H1 (cell line): ENCODE measurements at regions not wholly inside any gene's neighbourhood (a gene's known extent, or its start where the extent isn't known, plus 50 kb on each side); places are given as distances from the start of the nearest gene placed in this dataset.

Experiments
- BRCA1 ChIP-seq: IDR thresholded peaks from 2 replicates; pipeline ENCODE4 v1.6.1; 2012; ENCODE audit warnings: low read depth, low read length, improper control_type of control experiment
- CHD2 ChIP-seq: IDR thresholded peaks from 2 replicates; pipeline ENCODE4 v1.6.1; 2012; ENCODE audit warnings: low read length, improper control_type of control experiment
- FOSL1 ChIP-seq: IDR thresholded peaks from 2 replicates; pipeline ENCODE4 v1.6.1; 2011; ENCODE audit warnings: mild to moderate bottlenecking, low read depth, low read length, moderate library complexity; ENCODE audit not compliant: insufficient read depth
- SIRT6 ChIP-seq: IDR thresholded peaks from one replicate; pipeline ENCODE4 v1.7.1; 2012; ENCODE audit warnings: low read length, inconsistent platforms

- TF ChIP-seq BRCA1 = no peak
- TF ChIP-seq SIRT6 = no peak
- TF ChIP-seq CHD2 = no peak
- TF ChIP-seq FOSL1 = no peak
Observed at GRCh38 chr3:73787620-73788019, 162.9 kb upstream of the PDZRN3 start (continued).
